ENCODE measurements at regions not wholly inside any gene's neighbourhood (a gene's known extent, or its start where the extent isn't known, plus 50 kb on each side); places are given as distances from the start of the nearest gene placed in this dataset.

GRCh38 chrX:10900585-10901289 is 210.4 kb upstream of the HCCS start:
- no peak for TF ChIP-seq CTCF (IDR thresholded peaks at IDR 0.05; ENCODE audit: low read depth, low read length, missing input control)
- no peak for TF ChIP-seq ATF3 (IDR thresholded peaks at IDR 0.05)
- TF ChIP-seq ZBTB33 (IDR thresholded peaks at IDR 0.05) = no peak
